Osteoblast (primary cell): ENCODE measurements at regions not wholly inside any gene's neighbourhood (a gene's known extent, or its start where the extent isn't known, plus 50 kb on each side); places are given as distances from the start of the nearest gene placed in this dataset.

Experiments
- DNase-seq: peaks from one replicate; pipeline ENCODE4 v3.0.0; 2011; ENCODE audit warnings: low spot score, mixed read lengths; ENCODE audit not compliant: insufficient read length; ENCODE audit errors: missing footprints
- H2AFZ ChIP-seq: 2 replicates; pipeline ENCODE4 v1.6.0; 2011; ENCODE audit warnings: mild to moderate bottlenecking, low read length
- H3K27ac ChIP-seq: 2 replicates; pipeline ENCODE4 v1.5.1; 2011; ENCODE audit warnings: mild to moderate bottlenecking, low read depth, low read length, moderate library complexity
- H3K27me3 ChIP-seq: 2 replicates; pipeline ENCODE4 v1.6.0; 2012; ENCODE audit warnings: mild to moderate bottlenecking, control low read depth, inconsistent platforms, low read length, moderate library complexity; ENCODE audit not compliant: insufficient read depth
- H3K36me3 ChIP-seq: 2 replicates; pipeline ENCODE4 v1.5.1; 2011; ENCODE audit warnings: mild to moderate bottlenecking, low read length, control low read depth, moderate library complexity; ENCODE audit not compliant: insufficient read depth
- H3K4me1 ChIP-seq: 2 replicates; pipeline ENCODE4 v1.5.1; 2011; ENCODE audit warnings: mild to moderate bottlenecking, low read length, control low read depth, moderate library complexity; ENCODE audit not compliant: insufficient read depth
- H3K4me2 ChIP-seq: 2 replicates; pipeline ENCODE4 v1.6.0; 2011; ENCODE audit warnings: mild to moderate bottlenecking, low read length; ENCODE audit not compliant: insufficient read depth
- H3K4me3 ChIP-seq: fragments of 200-600 bp; sonication (generic); 3 replicates; pipeline ENCODE4 v1.5.1; 2012; ENCODE audit warnings: mild to moderate bottlenecking, low read length, inconsistent platforms; ENCODE audit not compliant: insufficient read depth
- H3K79me2 ChIP-seq: 2 replicates; pipeline ENCODE4 v1.6.0; 2012; ENCODE audit warnings: mild to moderate bottlenecking, low read length, control low read depth, inconsistent platforms; ENCODE audit not compliant: insufficient read depth
- H3K9me3 ChIP-seq: 2 replicates; pipeline ENCODE4 v1.5.1; 2011; ENCODE audit warnings: low read depth, low read length, control low read depth
- H4K20me1 ChIP-seq: 2 replicates; pipeline ENCODE4 v1.6.0; 2012; ENCODE audit warnings: mild to moderate bottlenecking, low read length, control low read depth; ENCODE audit not compliant: insufficient read depth
- TF ChIP-seq, protein P1 (sequence below): IDR thresholded peaks from 2 replicates; pipeline ENCODE4 v1.5.1; 2011; ENCODE audit warnings: mild to moderate bottlenecking, low read depth, low read length, moderate library complexity; ENCODE audit errors: extremely low read depth

- Histone ChIP-seq H2AFZ (no peak overlapping the region), H3K27ac (no peak overlapping the region), H3K4me3 (no peak overlapping the region), H3K4me1 (no peaks in the 10 kb centered on the region), H3K9me3 (no peaks in the 10 kb centered on the region), H4K20me1 (no peaks in the 10 kb centered on the region), H3K36me3 (no peaks in the 10 kb centered on the region), H3K27me3 (no peaks in the 10 kb centered on the region), H3K79me2 (no peaks in the 10 kb centered on the region), H3K4me2 (no peak overlapping the region)
- no peak for DNase-seq
- TF ChIP-seq, protein P1, sequence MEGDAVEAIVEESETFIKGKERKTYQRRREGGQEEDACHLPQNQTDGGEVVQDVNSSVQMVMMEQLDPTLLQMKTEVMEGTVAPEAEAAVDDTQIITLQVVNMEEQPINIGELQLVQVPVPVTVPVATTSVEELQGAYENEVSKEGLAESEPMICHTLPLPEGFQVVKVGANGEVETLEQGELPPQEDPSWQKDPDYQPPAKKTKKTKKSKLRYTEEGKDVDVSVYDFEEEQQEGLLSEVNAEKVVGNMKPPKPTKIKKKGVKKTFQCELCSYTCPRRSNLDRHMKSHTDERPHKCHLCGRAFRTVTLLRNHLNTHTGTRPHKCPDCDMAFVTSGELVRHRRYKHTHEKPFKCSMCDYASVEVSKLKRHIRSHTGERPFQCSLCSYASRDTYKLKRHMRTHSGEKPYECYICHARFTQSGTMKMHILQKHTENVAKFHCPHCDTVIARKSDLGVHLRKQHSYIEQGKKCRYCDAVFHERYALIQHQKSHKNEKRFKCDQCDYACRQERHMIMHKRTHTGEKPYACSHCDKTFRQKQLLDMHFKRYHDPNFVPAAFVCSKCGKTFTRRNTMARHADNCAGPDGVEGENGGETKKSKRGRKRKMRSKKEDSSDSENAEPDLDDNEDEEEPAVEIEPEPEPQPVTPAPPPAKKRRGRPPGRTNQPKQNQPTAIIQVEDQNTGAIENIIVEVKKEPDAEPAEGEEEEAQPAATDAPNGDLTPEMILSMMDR, result no peak
Measured at GRCh38 chr11:90809581-90809980, 586.7 kb upstream of the CHORDC1 start.

DNA sequence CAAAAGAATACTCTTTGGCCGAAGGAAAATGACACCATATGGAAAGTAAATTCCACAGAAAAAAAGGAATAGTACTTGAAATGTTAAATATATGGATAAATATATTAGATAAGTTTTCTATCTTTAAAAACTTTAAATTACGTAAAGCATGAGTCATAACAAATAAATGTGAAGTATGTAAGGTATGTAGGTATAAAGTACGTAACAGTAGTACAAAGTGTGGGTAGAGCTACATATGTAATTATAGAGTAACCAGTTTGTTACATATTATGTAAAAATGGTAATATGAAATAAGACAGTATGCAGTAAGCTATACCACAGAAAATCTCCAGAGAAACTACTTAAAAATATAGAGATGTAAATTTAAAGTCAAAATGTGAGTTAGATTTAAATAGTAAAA lies 582.3 kb upstream of the CHORDC1 start:
- H3K4me2 ChIP-seq, result no peak overlapping the region
- no peak for DNase-seq
- no peaks in the 10 kb centered on the region for H3K36me3 ChIP-seq
- H3K27me3 ChIP-seq, result no peaks in the 10 kb centered on the region
- no peaks in the 10 kb centered on the region for H3K4me1 ChIP-seq
- TF ChIP-seq, protein P1, result no peak
- H3K4me3 ChIP-seq, result no peak overlapping the region
- H2AFZ ChIP-seq, result no peak overlapping the region
- H3K79me2 ChIP-seq, result no peaks in the 10 kb centered on the region
- H3K9me3 ChIP-seq, result peaks cover 2% of the 10 kb centered on the region
- no peak overlapping the region for H3K27ac ChIP-seq
- H4K20me1 ChIP-seq, result no peaks in the 10 kb centered on the region

DNA sequence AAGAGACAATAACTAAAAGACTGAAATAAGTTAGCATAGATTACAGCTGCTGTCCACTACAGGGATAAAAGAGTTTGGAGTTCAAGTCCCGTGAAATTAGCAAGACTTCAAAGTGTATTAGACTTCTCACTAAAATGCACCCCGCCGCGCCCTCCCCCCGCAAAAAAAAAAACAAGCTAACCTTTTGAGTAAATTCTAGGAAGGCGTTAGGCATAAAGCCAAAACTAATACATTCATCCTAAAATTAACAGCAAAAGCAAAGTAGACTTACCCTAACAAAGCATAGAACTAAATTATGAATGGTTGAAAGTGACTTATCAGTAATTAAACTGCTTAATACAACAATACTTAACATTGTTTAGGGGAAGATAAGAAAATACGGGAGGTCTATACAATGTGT lies 581.0 kb upstream of the CHORDC1 start:
- TF ChIP-seq, protein P1, result no peak
- H3K4me2 ChIP-seq, result no peak overlapping the region
- no peak overlapping the region for H3K27ac ChIP-seq

GRCh38 chr11:90803366-90803765 lies 580.5 kb upstream of the CHORDC1 start:
- Histone ChIP-seq H2AFZ (no peak overlapping the region), H4K20me1 (no peaks in the 10 kb centered on the region), H3K79me2 (no peaks in the 10 kb centered on the region), H3K27me3 (no peaks in the 10 kb centered on the region), H3K4me1 (no peaks in the 10 kb centered on the region), H3K36me3 (no peaks in the 10 kb centered on the region), H3K4me2 (no peak overlapping the region), H3K9me3 (peaks cover 2% of the 10 kb centered on the region), H3K27ac (no peak overlapping the region), H3K4me3 (no peak overlapping the region)
- TF ChIP-seq, protein P1, result no peak
- no peak for DNase-seq

More for the DNA sequence above, 581.0 kb upstream of the CHORDC1 start:
- no peak for DNase-seq
- no peaks in the 10 kb centered on the region for H3K79me2 ChIP-seq
- no peak overlapping the region for H2AFZ ChIP-seq
- peaks cover 2% of the 10 kb centered on the region for H3K9me3 ChIP-seq
- no peaks in the 10 kb centered on the region for H3K4me1 ChIP-seq
- H3K36me3 ChIP-seq, result no peaks in the 10 kb centered on the region
- no peaks in the 10 kb centered on the region for H3K27me3 ChIP-seq
- no peaks in the 10 kb centered on the region for H4K20me1 ChIP-seq
- H3K4me3 ChIP-seq, result no peak overlapping the region
